GM18520 (cell line): ENCODE measurements at regions not wholly inside any gene's neighbourhood (a gene's known extent, or its start where the extent isn't known, plus 50 kb on each side); places are given as distances from the start of the nearest gene placed in this dataset.
"Not testable (repeated sequence)": the region's sequence is repeated elsewhere in the genome, so short reads cannot be mapped to it uniquely, and the experiment has no call there.

ENCODE experiments used
- ATAC-seq: cut with Tn5 transposase; IDR thresholded peaks from one replicate; pipeline ENCODE4 v1.9.1; 2021; ENCODE audit not compliant: unreplicated experiment

GRCh38 chr15:21261965-21262850, 178.1 kb downstream of the POTEB3 start:
- ATAC-seq = no peak

GRCh38 chr15:21261396-21261964, 178.8 kb downstream of the POTEB3 start:
- no peak for ATAC-seq

GRCh38 chr15:21260966-21261395, 179.3 kb downstream of the POTEB3 start:
- no peak for ATAC-seq

GRCh38 chr15:21258635-21259034, 181.7 kb downstream of the POTEB3 start:
- not testable (repeated sequence) for ATAC-seq

GRCh38 chr15:21249508-21250019, 190.7 kb downstream of the POTEB3 start:
- not testable (repeated sequence) for ATAC-seq
